Sigmoid colon (tissue), 6 donors: ENCODE measurements at regions not wholly inside any gene's neighbourhood (a gene's known extent, or its start where the extent isn't known, plus 50 kb on each side); places are given as distances from the start of the nearest gene placed in this dataset.

ENCODE experiments used
- DNase-seq: peaks from one replicate; pipeline ENCODE4 v3.0.0-alpha.2; 2019
- H3K27ac ChIP-seq, 4 donors: fragments of 200-600 bp; sonication (generic); one replicate each; pipeline ENCODE4 v1.5.1; 2016 to 2019; ENCODE audit warnings: mild to moderate bottlenecking in 1 of 4
- H3K27me3 ChIP-seq, 3 donors: fragments of 200-600 bp; sonication (generic); one replicate each; pipeline ENCODE4 v1.5.1; 2019; ENCODE audit warnings: mild to moderate bottlenecking in 1 of 3
- H3K36me3 ChIP-seq, 4 donors: fragments of 200-600 bp; sonication (generic); one replicate each; pipeline ENCODE4 v1.5.1; 2016 to 2019
- H3K4me1 ChIP-seq, 4 donors: fragments of 200-600 bp; sonication (generic); one replicate each; pipeline ENCODE4 v1.5.1; 2017 to 2019
- H3K4me3 ChIP-seq, 4 donors: fragments of 200-600 bp; sonication (generic); one replicate each; pipeline ENCODE4 v1.5.1; 2017 to 2019; ENCODE audit warnings: mild to moderate bottlenecking in 2 of 4, moderate library complexity in 1 of 4
- H3K9me3 ChIP-seq, 4 donors: fragments of 200-600 bp in 3 of 4; sonication (generic) in 3 of 4; one replicate each; pipeline versions ENCODE4 v1.5.1 to v1.6.1; 2013 to 2019
- CTCF ChIP-seq, 4 experiments: fragments of 450-650 bp in 3 of 4; fragments of 200-600 bp in 1 of 4; IDR thresholded peaks; one replicate each; pipeline ENCODE4 v1.5.1; 2016 to 2019; ENCODE audit warnings: antibody characterized with exemption in 4 of 4, mild to moderate bottlenecking in 3 of 4, moderate library complexity in 2 of 4
- EP300 ChIP-seq, 4 donors: sonication (generic); formaldehyde crosslinking; IDR thresholded peaks; one replicate each; pipeline ENCODE4 v1.6.1; 2017; ENCODE audit warnings: antibody characterized with exemption in 4 of 4
- POLR2A ChIP-seq, 2 donors: fragments of 450-650 bp; IDR thresholded peaks; one replicate each; pipeline ENCODE4 v1.6.1; 2016; ENCODE audit warnings: antibody characterized with exemption in 2 of 2, mild to moderate bottlenecking in 2 of 2, moderate library complexity in 2 of 2
- POLR2AphosphoS5 ChIP-seq, 4 donors: sonication (generic); formaldehyde crosslinking; IDR thresholded peaks; one replicate each; pipeline ENCODE4 v1.6.1; 2017; ENCODE audit warnings: antibody characterized with exemption in 4 of 4
- WGBS, 2 donors: extraction: QIAGEN DNeasy Blood & Tissue Kit; methylation state at CpG; one replicate each; pipeline ENCODE4 v1.1.7; 2013; 5-methylcytosine and 5-hydroxymethylcytosine counted together
- intact Hi-C: fragments of 100-400 bp; cut with DNase I; formaldehyde crosslinking; loops from one replicate; pipeline ENCODE4 v1.15.1; 2023
- donor health status: healthy with polysubstance abuse.
- donor health status: healthy.

DNA sequence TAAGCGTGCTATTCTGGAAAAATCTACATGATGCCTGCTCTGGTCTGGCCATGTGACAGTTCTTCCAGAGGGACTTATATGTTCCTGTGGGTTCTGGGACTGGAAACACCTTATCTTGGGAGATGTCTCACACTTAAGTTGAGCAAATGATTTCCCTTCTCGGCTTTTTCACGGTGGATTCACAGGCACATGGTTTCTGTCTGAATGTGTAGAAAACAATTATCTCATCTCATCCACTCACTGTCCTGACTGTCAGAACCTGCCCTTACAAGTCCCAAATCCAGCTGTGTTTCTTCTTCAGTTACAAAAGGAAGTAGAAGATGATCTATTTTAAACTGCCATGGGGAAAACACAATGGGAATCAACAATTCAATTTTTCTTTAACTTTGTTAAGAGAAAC, 184.0 kb downstream of the SYK start:
- no peaks in the 10 kb centered on the region for H3K27me3 ChIP-seq
- H3K4me3 ChIP-seq: no peak overlapping the region
- no peaks in the 10 kb centered on the region for H3K36me3 ChIP-seq
- H3K4me1 ChIP-seq: no peaks in the 10 kb centered on the region
- WGBS, 2 donors: 87 to 89% methylated on average over 3 of the region's 3 CpGs
- intact Hi-C loops: no loop called here
- H3K9me3 ChIP-seq: no peaks in the 10 kb centered on the region
- TF ChIP-seq POLR2AphosphoS5 (IDR thresholded peaks at IDR 0.05) (no peak), POLR2A (IDR thresholded peaks at IDR 0.05) (no peak), CTCF (IDR thresholded peaks at IDR 0.05) (no peak), EP300 (IDR thresholded peaks at IDR 0.05) (no peak)
- no peak overlapping the region for H3K27ac ChIP-seq
- DNase-seq: no peak

- H3K4me3 ChIP-seq: no peak overlapping the region
- WGBS, 2 donors: 80 to 85% methylated on average over 3 of the region's 3 CpGs
- intact Hi-C loops: no loop called here
- no peaks in the 10 kb centered on the region for H3K4me1 ChIP-seq
- TF ChIP-seq POLR2AphosphoS5 (IDR thresholded peaks at IDR 0.05): no peak
- no peak for TF ChIP-seq POLR2A (IDR thresholded peaks at IDR 0.05)
- no peak for TF ChIP-seq EP300 (IDR thresholded peaks at IDR 0.05)
- no peak for TF ChIP-seq CTCF (IDR thresholded peaks at IDR 0.05)
- H3K9me3 ChIP-seq: peaks cover 0 to 2% (median 0%) of the 10 kb centered on the region in 4 donors
- H3K27ac ChIP-seq: no peak overlapping the region
- no peaks in the 10 kb centered on the region for H3K36me3 ChIP-seq
- no peaks in the 10 kb centered on the region for H3K27me3 ChIP-seq
- no peak for DNase-seq
Measured at GRCh38 chr9:90986161-90986560, 184.5 kb downstream of the SYK start.

DNA sequence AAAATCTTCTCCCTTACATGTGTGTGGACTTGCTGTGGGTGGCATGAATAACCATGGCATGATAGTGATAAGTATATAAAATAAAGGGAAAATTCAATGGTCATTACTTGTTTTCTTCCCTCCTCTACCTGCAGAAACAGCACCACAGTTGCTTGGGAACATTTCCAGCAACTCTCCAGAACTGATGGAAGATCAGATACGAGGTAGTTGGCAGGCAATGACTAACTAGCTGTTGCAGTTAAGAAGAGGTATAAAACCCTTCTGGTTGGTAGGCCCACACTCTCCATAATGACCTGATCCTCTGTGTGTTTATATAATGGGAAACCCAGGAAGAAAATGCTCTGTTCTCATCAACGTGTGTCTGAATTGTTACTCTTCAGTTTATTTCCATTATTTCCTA, 185.9 kb downstream of the SYK start:
- Histone ChIP-seq H3K4me1 (peaks cover 0 to 12% (median 6%) of the 10 kb centered on the region in 4 donors), H3K36me3 (no peaks in the 10 kb centered on the region), H3K4me3 (no peak overlapping the region), H3K27ac (no peak overlapping the region), H3K27me3 (no peaks in the 10 kb centered on the region), H3K9me3 (peaks cover 0 to 4% (median 0%) of the 10 kb centered on the region in 4 donors)
- intact Hi-C loops: no loop called here
- 68 to 78% methylated on average over 2 of the region's 2 CpGs for WGBS, 2 donors
- no peak for TF ChIP-seq POLR2AphosphoS5 (IDR thresholded peaks at IDR 0.05)
- no peak for TF ChIP-seq EP300 (IDR thresholded peaks at IDR 0.05)
- TF ChIP-seq POLR2A (IDR thresholded peaks at IDR 0.05): no peak
- no peak for TF ChIP-seq CTCF (IDR thresholded peaks at IDR 0.05)
- DNase-seq: no peak

DNA sequence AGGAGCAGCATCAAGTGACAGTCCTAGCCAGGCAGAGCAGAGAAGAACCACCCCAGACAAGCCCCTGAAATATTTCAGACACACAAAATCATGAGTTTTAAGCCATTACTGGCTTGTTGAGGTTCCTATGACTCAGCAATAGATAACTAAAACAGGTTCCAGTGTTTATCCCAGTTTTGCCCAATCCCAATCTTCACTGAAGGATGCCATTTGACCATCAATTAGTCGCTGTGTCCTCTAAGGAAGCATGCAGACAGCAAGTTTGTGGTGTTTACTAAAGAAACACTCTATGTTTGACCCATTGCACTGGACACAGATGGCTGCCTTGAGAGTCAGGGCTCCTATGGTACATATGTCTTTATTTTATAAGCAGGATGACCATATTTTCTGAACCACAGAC, 186.7 kb downstream of the SYK start:
- intact Hi-C loops: no loop called here
- Histone ChIP-seq H3K27ac (no peak overlapping the region), H3K4me3 (no peak overlapping the region), H3K9me3 (peaks cover 0 to 4% (median 0%) of the 10 kb centered on the region in 4 donors), H3K27me3 (no peaks in the 10 kb centered on the region), H3K36me3 (no peaks in the 10 kb centered on the region), H3K4me1 (peaks cover 0 to 14% (median 7%) of the 10 kb centered on the region in 4 donors)
- WGBS, 2 donors: 80 to 92% methylated on average over 1 of the region's 1 CpG
- TF ChIP-seq CTCF (IDR thresholded peaks at IDR 0.05) (no peak), POLR2AphosphoS5 (IDR thresholded peaks at IDR 0.05) (no peak), EP300 (IDR thresholded peaks at IDR 0.05) (no peak), POLR2A (IDR thresholded peaks at IDR 0.05) (no peak)
- no peak for DNase-seq

- Histone ChIP-seq H3K4me3 (no peak overlapping the region), H3K27me3 (no peaks in the 10 kb centered on the region), H3K36me3 (no peaks in the 10 kb centered on the region), H3K27ac (peak overlapping the region in 2 of 4 donors; percentile 61 to 62), H3K4me1 (peaks cover 0 to 14% (median 7%) of the 10 kb centered on the region in 4 donors), H3K9me3 (peaks cover 0 to 4% (median 0%) of the 10 kb centered on the region in 4 donors)
- 35 to 61% methylated on average over 1 of the region's 1 CpG for WGBS, 2 donors
- intact Hi-C loops: no loop called here
- no peak for DNase-seq
- TF ChIP-seq EP300 (IDR thresholded peaks at IDR 0.05) (no peak), POLR2A (IDR thresholded peaks at IDR 0.05) (no peak), POLR2AphosphoS5 (IDR thresholded peaks at IDR 0.05) (peak in 1 of 4 donors; percentile 4), CTCF (IDR thresholded peaks at IDR 0.05) (no peak)
Measured at GRCh38 chr9:90991953-90992352, 190.3 kb downstream of the SYK start.
